ENCODE measurements at regions not wholly inside any gene's neighbourhood (a gene's known extent, or its start where the extent isn't known, plus 50 kb on each side); places are given as distances from the start of the nearest gene placed in this dataset.
A peak's percentile ranks its signal among the peaks of the same experiment; 100 is the strongest.

DNA sequence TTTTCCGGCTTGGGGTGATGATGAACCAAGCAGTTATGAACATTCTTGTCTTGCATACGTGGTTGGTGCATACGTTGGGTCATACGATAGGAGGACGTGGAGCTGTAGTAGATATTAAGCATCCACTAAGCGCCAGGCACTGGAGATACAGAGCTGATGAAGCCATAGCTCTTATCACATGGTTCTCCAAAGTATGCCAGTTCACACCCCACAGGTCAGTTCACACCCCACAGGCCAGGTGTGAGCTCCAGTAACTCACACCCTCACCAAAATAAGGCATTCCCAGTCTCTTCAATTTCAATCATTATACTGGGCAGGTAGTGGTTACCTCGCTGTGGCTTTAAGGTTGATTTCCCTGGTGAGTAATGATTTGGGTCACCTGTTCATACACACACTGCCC lies 335.5 kb downstream of the FOXL1 start:
- DNase-seq (ENCODE audit: low read depth): no peak

DNA sequence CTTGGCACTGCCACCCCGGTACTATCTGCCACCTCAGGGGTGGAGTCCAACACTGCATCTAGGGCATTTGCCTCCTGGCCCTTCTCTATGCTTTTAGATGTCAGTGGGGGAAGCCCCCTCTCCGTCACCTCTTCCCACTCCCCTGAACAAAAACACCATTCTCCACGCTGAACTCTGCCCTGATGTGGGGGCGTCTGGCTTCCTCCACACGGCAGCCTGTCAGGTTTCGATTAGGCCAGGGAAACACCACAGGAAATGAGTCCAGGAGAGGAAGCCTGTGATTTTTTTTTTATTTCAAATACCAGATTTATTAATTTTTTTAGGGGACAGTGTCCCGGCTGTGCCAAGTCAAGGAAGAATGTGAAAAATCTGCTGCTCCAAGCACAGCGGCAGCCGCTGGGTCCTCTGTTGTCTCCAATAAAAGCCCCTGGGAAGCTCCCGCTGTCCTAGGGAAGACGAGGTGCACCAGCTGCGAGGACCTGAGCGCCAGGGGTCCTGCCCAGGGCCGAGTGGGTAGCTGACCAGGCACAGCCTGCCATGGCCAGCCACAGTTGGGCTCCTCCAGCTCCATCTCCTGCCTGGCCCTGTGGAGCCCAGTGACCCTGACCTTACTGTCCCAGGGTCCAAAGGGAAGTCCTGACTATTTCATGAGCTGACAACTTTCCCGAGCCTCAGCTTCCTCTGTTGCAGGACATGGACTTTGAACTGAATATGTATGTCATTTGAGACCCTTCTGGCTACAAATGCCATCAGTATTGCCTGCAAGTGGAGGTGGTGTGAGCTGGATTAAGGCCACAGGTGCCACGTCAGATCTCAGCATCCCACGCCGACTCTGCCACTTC lies 336.7 kb downstream of the FOXL1 start:
- no peak for DNase-seq (ENCODE audit: low read depth)

DNA sequence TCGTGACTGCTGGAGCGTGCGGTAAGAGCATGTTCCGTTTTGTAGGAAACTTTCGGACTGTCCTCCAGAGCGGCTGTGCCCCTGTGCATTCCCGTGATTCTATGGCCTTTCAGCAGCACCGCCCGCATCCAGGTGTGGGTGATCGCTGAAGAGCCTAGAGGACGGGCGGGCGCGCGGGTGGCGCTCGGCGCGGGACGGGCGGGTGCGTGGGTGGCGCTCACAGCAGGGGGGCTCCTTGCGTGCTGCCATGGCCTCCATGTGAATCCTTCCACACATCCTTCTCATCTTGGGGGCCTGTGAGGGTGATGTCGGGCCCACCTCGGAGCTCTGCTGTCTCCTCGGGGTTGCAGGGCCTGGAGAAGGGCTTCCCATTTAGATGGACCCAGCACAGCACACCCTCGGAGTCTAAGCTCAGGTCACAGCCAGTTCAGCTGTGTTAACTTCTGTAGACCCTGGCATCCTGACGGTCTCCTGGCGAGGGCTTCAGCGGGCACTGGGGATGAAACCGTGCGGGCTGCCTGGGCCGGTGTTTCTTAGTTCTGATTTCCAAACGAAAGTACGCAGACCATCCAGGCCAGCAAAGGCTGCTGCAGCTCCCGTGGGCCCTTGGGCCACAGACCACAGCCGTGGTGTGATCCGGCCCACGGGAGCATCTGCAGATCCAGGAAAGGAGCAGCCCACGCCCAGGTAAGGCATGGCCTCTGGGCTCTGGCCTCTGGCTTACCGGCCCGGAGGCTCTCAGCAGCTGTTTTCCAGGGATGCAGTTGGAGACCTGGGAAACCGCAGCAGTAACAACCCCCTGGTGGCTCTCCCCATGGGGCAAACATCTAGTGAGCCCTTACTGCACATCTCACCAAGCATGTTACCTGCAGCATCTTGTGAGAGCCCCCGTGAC lies 339.4 kb downstream of the FOXL1 start:
- DNase-seq (ENCODE audit: low read depth): no peak

DNA sequence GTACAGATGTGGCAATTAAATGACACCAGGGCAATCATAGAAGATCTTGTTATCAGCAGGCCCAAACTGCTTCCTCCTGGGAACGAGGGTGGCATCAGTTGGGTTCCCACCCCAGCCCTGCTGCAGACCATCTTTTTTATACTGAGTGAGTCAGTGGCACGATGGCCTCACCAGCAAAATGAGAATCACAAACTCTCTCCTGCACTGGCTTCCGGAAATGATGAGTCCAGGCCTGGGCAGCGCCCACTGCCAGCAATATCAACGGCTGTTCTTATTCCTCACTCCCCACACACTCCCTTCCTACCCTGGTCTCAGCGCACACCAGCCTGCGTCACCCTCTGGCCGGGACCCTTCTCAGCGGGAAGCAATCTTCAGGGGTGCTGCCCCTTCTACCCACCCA lies 340.3 kb downstream of the FOXL1 start:
- DNase-seq (ENCODE audit: low read depth): no peak

DNA sequence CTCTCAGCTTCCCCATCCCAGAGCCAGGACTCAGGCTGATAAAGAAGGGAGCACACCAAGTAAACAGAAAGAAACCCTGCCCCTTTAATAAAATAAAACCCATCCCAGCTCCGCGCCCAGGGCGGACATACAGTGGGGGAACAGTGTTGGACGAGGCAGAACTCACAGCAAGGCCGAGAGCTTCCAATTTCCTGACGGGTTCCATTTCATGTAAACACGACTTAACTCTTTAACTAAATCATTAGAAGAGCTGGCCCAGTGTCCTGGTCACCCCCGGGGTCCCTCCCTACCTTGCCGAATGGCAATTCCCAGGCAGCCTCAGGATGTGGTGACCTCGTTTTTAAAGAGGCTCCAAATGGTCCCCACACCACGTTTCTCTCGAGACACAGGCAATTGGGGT lies 340.7 kb downstream of the FOXL1 start:
- DNase-seq (ENCODE audit: low read depth): no peak

DNA sequence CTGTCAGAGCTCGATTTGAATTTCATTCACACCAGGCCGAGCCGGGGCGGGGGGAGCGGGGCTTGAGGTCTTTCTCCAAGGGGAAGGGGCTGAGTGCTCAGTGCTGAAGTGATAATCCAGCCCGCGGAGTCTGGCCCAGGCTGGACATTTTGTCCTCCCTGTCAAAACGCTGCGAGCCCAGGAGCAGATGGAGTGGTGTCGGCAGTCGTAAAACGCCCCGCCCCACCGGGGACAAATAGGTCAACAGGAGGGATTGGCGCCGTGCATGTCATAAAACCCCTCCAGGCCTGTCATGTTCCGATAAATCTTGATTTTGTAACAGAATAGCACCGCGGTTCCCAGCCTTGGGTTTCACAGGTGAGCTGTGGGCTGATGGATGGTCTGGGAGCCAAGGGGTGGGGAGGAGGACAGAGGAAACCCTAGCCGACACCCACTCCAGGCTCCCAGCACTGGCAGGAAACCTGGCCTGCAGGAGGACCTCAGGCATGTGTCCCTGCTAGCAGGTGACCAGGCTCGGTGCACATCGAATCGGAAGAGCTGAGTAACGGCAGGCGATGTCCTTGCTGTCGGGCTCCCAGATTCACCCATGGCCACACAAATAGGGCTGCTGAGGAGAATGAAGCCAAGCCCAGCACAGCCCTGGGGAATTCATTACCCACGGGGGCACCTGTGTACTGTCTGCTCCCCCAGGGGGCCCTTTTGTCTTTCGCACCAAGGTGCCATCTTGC lies 341.4 kb downstream of the FOXL1 start:
- DNase-seq (ENCODE audit: low read depth): no peak

DNA sequence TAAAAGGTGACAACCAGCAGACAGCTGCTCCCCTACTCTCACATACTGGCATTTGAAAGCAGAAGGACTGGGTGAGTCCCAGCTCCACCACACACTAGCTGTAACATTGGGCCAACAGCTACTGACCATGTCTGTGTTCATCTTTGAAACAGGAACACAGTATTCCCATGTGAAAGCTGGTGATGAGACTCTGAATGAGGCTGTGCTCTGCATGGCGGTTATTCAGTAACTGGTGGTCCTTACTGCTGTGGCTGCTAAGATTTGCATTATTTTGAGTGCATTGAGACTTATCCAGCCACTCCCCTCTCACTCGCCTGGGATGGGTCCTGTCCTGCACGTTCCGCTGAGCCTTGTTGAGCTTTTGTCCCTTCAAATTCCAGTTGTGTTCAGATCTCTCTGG lies 342.9 kb downstream of the FOXL1 start:
- DNase-seq (ENCODE audit: low read depth): no peak

DNA sequence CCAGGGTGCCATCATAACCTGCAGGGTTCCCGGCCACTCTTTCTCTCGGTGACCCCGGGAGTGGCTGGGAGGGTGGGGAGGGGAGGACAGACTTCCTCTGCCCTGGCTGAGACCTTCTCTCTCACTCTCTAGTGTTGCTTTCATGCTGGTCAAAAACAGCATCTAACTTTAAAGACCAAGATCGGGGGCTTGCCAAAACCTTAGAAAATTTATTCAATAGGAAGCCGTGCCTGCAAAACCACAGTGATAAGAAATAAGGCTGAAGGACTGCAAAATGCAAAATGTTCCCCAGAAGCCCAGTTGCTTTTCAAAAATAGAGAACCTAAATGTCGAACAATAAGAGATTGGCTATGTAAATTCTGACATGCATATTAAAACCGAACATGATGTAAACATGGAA lies 344.0 kb downstream of the FOXL1 start:
- DNase-seq (ENCODE audit: low read depth): no peak

DNA sequence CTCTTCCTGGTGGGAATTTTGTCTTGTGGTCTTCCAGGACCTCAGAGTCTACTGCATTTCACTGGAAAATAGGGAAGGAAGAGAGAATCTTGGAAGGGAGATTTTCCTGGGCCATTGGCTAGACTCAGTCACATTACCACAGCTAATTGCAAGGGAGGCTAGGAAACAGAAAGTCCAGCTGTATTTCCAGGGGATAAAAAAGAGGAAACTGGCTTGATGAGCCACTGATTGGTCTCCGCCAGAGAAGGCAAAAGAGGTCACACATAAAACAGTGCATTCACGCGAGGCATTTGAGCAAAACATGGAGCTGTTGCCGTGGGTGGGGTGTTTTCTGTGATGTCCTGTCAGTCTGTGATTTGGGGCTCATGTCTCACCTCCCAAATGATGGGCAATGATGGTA lies 345.3 kb downstream of the FOXL1 start:
- DNase-seq (ENCODE audit: low read depth): no peak

DNA sequence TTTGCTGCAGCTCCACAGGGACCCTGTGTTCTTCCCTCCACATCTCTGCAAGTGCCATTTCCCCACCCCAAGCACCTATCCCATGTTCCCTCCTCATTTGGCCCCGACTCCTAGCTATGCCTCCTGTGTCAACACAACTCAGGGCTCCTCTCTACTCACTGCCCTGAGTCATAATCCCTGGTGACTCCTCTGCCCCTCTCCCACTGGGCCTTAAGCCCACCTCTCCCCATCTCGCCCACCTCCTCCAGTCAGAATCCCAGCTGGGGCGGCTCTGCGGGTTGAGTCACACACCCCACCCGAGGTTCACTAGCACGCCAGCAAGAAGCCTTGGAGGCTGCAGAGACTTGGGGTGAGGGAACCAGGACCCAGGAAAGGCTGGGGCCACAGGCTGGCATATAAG lies 346.2 kb downstream of the FOXL1 start:
- DNase-seq (ENCODE audit: low read depth): peak; percentile 60

DNA sequence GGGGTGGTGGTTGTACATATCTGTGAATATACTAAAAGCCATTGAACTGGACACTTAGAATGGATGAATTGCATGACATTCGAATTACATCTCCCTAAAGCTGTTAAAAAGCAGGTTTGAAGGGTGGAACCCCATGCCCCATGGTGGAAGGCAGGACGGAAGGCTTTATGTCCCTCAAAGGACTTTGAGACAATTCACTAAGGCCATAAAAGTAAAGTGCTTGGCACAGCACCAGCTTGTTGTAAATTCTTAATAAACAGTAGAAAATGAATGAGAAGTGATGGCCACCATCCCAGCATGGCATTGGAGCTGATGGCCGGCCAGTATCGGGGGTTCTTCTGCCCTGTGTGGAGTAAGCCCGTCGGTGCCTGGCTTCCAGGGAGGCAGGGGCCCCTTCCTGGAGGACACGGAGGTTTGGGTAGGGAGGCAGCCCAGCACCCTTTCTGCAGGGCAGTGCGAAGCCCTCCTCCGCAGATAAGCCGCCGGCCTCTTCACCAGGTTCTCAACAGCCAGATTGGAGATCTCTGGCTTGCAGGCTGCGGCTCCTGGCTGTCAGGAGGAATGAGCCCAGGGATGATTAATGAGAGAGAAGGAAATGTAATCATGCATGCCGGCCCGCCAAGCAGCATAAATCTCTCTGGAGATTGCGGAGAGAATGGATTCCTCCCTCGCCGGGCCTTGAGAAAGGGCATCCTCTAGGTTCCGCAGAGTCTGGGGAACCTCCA lies 346.9 kb downstream of the FOXL1 start:
- peak; percentile 97 for DNase-seq (ENCODE audit: low read depth)

DNA sequence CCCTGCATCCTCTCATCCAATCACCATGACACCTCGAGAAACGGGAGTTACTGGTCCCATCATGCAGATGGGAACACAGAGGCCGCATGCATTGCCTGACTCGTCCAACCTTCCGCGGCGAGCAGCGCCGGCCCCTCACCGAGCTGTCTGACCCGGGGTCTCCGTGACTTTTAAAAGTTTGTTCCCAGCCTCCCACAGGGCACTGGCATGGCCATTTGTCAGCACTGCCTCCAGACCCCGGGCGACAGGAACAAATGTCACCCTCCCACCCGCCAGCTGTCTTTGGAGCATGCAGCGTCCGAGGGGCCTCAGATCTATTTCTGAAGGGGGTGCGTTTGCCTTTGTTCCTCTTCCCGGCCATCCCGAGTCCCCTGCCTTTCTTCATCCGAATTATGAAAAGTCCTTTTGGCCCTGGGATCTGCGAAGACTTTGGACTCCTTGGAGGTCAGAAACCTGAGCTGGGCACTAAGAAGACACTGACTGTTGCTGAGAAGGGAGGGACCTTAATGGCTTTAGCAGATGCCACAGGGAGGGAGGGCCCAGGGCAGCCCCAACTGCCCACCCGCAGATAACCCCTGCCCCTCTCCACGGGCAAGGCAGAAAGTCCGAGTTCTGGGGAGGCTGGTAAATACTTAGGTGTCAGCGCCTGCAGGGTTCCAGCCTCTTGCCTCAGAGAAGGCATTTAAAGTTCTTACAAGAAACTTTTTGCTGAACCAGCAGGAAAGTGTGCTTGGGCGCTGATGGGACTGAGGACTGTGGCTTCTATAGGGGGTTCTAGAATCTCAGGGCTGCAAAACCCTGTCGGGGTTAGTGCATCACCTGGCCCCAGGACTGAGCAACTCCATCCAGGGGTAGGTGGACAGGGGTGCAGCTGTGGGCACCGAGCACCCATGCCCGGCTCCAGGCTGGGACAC lies 348.1 kb downstream of the FOXL1 start:
- no peak for DNase-seq (ENCODE audit: low read depth)

DNA sequence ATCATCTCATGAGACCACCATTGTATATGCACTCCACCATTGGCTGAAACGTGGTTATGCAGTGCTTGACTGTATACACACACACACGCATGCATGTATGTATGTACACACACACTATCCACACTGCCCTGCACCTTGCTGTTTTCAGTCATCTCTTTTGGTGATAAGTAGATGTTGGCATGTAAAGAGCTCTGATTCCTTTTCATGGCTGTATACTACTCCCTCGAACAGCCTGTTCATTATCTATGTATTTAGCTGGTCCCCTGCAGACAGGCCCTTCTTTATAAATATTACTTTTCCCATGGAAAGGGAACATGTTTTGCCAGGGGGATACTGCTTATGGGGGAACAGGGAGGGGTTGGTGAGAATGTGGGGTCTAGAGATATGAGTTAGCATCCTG lies 349.4 kb downstream of the FOXL1 start:
- no peak for DNase-seq (ENCODE audit: low read depth)

DNA sequence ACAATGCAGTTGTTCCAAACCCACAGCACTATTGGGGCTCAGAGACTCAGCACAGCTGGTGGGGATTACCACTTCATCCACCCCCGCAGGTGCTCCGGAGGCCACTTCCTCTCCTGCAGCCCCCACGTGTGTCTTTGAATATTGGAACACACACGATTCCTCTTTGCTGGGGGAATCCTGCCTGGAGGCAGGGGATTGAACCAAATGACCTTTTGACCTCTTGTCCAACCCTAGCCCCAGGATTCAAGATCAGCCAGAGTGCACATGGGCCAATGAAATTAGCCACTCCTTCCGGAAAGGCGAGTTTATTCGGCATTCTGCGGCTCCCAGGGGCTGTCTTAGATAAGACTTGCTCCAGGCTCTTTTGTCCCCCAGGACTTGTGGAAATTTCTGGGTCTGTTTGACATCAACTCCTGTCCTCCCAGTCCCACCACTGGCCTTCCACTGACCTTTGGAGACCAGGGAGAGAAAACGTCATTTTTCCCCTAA lies 350.2 kb downstream of the FOXL1 start:
- peak; percentile 10 for DNase-seq (ENCODE audit: low read depth)

DNA sequence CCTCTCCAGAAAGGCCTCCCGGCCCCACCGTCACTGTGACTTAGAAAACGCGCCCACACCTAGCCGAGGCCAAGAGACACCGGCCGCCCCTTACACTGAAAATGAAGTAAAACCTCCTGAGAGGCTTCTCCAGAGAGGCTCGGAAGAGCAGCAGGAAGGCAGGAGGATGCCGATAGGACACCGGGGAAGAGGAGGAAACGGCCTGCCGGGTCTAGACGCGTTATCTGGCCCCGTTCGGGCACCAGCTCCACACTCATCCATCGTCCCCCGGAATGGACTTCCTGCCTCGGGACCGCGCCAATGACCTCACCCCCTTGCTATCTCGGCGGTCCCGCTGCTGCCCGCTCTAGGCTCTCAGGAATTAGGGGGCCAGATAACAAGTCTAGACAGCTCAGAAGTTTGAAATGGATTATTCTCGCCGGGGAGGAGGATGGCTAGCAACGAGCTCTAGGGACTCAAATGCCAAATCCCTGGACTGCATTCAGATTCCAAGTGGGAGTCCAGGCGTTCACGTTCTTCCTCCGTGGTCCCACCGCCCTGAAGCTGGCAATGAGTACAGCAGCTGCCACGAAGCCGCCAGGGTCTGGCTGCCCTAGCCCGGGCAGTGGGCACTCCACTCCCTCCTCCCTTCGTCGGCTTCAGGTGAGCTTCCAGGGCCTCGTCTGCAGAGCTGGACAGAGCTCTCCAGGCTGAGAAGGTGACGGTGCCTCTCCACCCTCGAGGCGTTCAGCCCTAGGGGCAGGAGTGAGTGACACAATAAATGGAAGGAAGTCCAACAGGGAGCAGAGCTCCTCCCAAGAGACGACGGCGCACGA lies 350.9 kb downstream of the FOXL1 start:
- DNase-seq (ENCODE audit: low read depth): peak; percentile 94

DNA sequence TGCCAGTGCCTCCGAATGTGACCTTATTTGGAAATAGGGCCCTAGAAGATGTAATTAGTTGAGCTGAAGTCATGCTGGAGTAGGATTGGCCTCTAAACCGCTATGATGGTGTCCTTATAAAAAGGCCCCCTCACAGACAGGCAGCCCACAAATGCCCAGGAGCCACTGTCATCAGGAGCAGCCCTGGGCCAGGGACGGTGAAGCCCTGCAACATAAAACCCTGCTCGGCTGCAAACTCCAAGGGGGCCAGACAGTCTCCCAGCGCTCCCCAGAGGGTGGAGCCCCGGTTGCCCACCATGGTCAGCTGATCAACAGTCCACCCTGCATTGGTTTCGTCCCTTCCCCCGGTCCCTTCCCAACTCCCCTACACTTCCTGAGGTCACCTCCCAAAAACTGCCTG lies 351.7 kb downstream of the FOXL1 start:
- DNase-seq (ENCODE audit: low read depth): no peak

DNA sequence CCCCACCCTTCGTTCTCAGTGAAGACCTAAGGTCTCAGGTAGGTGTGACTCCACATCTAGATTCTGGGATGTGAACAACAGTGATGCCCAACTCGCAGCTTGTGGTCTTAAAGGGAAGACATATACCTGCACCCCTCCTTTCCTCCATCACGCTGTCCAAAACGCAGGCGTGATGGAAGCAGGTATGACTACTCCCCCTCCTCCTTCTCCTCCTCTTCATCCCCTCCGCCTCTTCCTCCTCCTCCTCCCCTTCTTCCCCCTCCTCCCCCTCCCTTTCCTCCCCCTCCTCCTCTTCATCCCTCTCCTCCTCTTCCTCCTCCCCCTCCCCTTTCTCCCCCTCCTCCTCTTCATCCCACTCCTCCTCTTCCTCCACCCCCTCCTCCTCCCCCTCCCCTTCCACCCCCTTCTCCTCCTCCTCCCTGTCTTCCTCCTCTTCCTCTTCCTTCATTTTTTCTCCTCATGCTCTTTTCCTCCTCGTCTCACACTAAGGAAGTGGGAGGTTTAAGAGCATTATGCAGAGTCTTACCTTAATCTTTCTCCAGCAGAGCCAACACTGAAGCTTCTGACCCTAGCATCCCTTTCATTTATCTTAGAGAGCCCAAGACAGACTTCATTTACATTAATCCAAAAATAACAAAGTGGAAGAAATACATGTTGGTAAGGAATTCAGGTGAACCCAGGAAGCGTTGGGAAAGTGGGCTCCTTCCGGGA lies 352.5 kb downstream of the FOXL1 start:
- peak; percentile 33 for DNase-seq (ENCODE audit: low read depth)

DNA sequence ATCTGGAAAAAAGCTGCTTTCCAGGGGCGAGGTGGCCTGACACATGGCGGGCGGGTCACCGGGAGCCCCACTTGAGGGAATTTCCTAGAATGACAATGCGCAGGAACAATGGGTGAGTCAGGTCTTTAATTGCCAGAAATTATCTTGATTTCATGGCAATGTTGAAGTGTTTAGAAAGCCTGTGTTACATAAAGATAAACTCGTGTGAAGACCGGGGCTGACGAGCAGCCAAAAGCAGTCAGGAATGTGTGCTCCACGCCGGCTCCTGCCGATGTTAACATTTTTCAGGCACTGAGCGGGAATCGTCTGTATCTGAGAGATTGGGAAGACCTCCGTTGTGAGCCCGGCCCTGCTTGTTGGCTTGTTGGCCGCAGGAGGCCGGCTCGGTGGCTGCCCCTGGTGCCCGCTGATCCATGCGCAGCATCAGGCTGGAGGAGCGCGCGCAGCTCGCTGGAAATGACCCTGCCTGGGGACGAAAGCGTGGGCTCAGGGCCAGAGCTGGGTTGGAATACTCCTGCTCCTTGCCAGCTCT lies 353.1 kb downstream of the FOXL1 start:
- DNase-seq (ENCODE audit: low read depth): peak; percentile 79
